OCI-LY3 (cell line): ENCODE measurements at regions not wholly inside any gene's neighbourhood (a gene's known extent, or its start where the extent isn't known, plus 50 kb on each side); places are given as distances from the start of the nearest gene placed in this dataset.

ENCODE experiments used
- H2AFZ ChIP-seq: fragments of 200-600, 300-600 bp; shearing (Covaris generic); 2 replicates; pipeline ENCODE4 v1.6.0; 2014; ENCODE audit warnings: antibody characterized with exemption, low read depth, low read length
- H3K27ac ChIP-seq: fragments of 200-600, 300-600 bp; sonication (generic); 2 replicates; pipeline ENCODE4 v1.5.1; 2014; ENCODE audit warnings: mild to moderate bottlenecking, low read length, moderate library complexity, mixed read lengths
- H3K27me3 ChIP-seq: fragments of 200-600, 300-600 bp; sonication (generic); 2 replicates; pipeline ENCODE4 v1.6.1; 2014; ENCODE audit warnings: low read depth, low read length, mixed read lengths
- H3K36me3 ChIP-seq: fragments of 200-600, 300-600 bp; sonication (generic); replicated peaks from 2 replicates; pipeline ENCODE3; 2014; ENCODE audit warnings: low read depth, low read length, mixed read lengths
- H3K4me1 ChIP-seq: fragments of 300-600, 200-600 bp; sonication (generic); 2 replicates; pipeline ENCODE4 v1.6.1; 2014; ENCODE audit warnings: low read length, mixed read lengths
- H3K4me2 ChIP-seq: fragments of 200-600, 300-600 bp; sonication (generic); 2 replicates; pipeline ENCODE4 v1.6.1; 2014; ENCODE audit warnings: low read length, mixed read lengths
- H3K4me3 ChIP-seq: fragments of 300-600, 200-600 bp; sonication (generic); 2 replicates; pipeline ENCODE4 v1.5.1; 2014; ENCODE audit warnings: antibody characterized with exemption, mild to moderate bottlenecking, low read length, moderate library complexity
- H3K79me2 ChIP-seq: fragments of 300-600, 200-600 bp; shearing (Covaris generic); 2 replicates; pipeline ENCODE4 v1.6.1; 2014; ENCODE audit warnings: mild to moderate bottlenecking, low read length, mixed read lengths
- H3K9ac ChIP-seq: fragments of 300-600, 200-600 bp; shearing (Covaris generic); 2 replicates; pipeline ENCODE4 v1.6.0; 2014; ENCODE audit warnings: mild to moderate bottlenecking, low read length, moderate library complexity
- H3K9me3 ChIP-seq: fragments of 200-600, 300-600 bp; shearing (Covaris generic); 2 replicates; pipeline ENCODE4 v1.6.1; 2014; ENCODE audit warnings: low read length, mixed read lengths; ENCODE audit not compliant: insufficient read depth
- H4K20me1 ChIP-seq: fragments of 200-600, 300-600 bp; sonication (generic); 2 replicates; pipeline ENCODE4 v1.6.1; 2016; ENCODE audit warnings: low read length, mixed read lengths; ENCODE audit not compliant: insufficient read depth
- EZH2phosphoT487 ChIP-seq: fragments of 200-600 bp; shearing (Covaris generic); IDR thresholded peaks from 2 replicates; pipeline ENCODE4 v1.6.1; 2018; ENCODE audit warnings: antibody characterized with exemption, mixed run types, low read depth
- TF ChIP-seq, protein P1 (sequence below): fragments of 200-600, 300-600 bp; sonication (generic); IDR thresholded peaks from 2 replicates; pipeline ENCODE4 v1.5.1; 2014; ENCODE audit warnings: antibody characterized with exemption, low read length, low read depth

DNA sequence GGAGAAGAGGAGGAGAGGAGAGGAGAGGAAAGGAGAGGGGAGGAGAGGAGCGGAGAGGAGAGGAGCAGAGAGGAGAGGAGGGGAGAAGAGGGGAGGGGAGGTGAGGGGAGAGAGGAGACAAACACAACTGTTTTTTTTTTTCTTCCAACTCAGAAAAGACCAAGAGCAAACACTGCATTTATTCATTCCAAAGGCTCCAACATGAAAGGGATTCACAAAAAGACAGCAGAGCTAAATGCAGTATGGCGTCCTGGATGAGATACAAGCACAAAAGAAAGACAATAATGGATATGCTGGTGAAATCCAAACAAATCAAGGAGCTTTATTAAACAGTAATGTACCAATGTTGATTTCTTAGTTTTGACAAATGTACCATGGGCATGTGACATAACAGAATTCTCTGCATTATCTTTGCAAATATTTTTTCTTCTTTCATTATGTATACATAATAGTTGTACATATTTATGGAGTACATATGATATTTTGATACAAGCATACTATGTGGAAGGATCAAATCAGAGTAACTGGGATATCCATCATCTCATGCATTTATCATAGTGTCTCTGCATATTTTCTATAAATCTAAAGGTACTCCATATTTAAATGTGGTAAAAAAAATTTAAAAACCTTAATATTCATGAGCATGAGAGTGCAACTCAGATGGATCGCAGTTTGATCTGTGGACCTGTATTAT is 204.6 kb downstream of the CBLN4 start:
- H3K27ac ChIP-seq = no peak overlapping the region
- no peak overlapping the region for H3K4me2 ChIP-seq
- no peaks in the 10 kb centered on the region for H3K9me3 ChIP-seq
- no peaks in the 10 kb centered on the region for H3K4me1 ChIP-seq
- H3K36me3 ChIP-seq = no peaks in the 10 kb centered on the region
- H4K20me1 ChIP-seq = no peaks in the 10 kb centered on the region
- H3K27me3 ChIP-seq = no peaks in the 10 kb centered on the region
- no peak overlapping the region for H3K9ac ChIP-seq
- no peak for TF ChIP-seq EZH2phosphoT487
- TF ChIP-seq, protein P1, sequence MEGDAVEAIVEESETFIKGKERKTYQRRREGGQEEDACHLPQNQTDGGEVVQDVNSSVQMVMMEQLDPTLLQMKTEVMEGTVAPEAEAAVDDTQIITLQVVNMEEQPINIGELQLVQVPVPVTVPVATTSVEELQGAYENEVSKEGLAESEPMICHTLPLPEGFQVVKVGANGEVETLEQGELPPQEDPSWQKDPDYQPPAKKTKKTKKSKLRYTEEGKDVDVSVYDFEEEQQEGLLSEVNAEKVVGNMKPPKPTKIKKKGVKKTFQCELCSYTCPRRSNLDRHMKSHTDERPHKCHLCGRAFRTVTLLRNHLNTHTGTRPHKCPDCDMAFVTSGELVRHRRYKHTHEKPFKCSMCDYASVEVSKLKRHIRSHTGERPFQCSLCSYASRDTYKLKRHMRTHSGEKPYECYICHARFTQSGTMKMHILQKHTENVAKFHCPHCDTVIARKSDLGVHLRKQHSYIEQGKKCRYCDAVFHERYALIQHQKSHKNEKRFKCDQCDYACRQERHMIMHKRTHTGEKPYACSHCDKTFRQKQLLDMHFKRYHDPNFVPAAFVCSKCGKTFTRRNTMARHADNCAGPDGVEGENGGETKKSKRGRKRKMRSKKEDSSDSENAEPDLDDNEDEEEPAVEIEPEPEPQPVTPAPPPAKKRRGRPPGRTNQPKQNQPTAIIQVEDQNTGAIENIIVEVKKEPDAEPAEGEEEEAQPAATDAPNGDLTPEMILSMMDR = no peak
- H3K79me2 ChIP-seq = no peaks in the 10 kb centered on the region
- H3K4me3 ChIP-seq = no peak overlapping the region
- no peak overlapping the region for H2AFZ ChIP-seq

- no peaks in the 10 kb centered on the region for H3K79me2 ChIP-seq
- H2AFZ ChIP-seq = peak overlapping the region; percentile 93
Observed at GRCh38 chr20:55793986-55794385, 211.3 kb downstream of the CBLN4 start.

DNA sequence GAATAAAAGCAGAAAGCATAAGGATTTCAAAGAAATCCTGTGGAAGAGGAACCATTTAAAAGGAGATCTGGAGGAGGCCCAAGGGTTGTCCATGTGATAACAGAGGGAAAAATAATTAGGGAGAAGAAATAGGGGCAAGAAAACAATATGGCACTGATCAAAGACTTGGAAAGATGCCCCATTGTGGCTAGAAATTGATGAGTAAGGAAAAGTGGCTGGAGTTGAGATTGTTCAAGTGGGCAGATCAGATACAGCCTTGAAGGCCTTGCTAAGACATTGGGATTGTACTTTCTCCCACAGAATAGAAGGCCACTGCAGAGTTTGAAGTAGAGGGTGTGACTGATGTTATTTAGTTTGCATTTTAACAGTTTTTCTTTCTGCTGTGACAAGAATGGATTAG is 213.3 kb downstream of the CBLN4 start:
- Histone ChIP-seq H3K4me1 (peaks cover 61% of the 10 kb centered on the region), H4K20me1 (no peaks in the 10 kb centered on the region), H3K9ac (no peak overlapping the region), H3K9me3 (peaks cover 7% of the 10 kb centered on the region; the same call in 1 of the 2 replicates), H2AFZ (no peak overlapping the region), H3K36me3 (peaks cover 18% of the 10 kb centered on the region), H3K27ac (no peak overlapping the region), H3K79me2 (no peaks in the 10 kb centered on the region), H3K4me3 (no peak overlapping the region), H3K27me3 (no peaks in the 10 kb centered on the region), H3K4me2 (no peak overlapping the region)
- no peak for TF ChIP-seq EZH2phosphoT487
- TF ChIP-seq, protein P1 = no peak

More at GRCh38 chr20:55793986-55794385, 211.3 kb downstream of the CBLN4 start:
- no peaks in the 10 kb centered on the region for H3K27me3 ChIP-seq
- peaks cover 7% of the 10 kb centered on the region; the same call in 1 of the 2 replicates for H3K9me3 ChIP-seq
- peaks cover 18% of the 10 kb centered on the region for H3K36me3 ChIP-seq
- TF ChIP-seq, protein P1 = no peak
- no peak for TF ChIP-seq EZH2phosphoT487
- H3K4me2 ChIP-seq = peak overlapping the region; percentile 59
- H3K4me3 ChIP-seq = peak overlapping the region; percentile 20
- peak overlapping the region; percentile 59 for H3K27ac ChIP-seq
- H3K9ac ChIP-seq = peak overlapping the region; percentile 41
- H4K20me1 ChIP-seq = no peaks in the 10 kb centered on the region
- H3K4me1 ChIP-seq = peaks cover 48% of the 10 kb centered on the region

DNA sequence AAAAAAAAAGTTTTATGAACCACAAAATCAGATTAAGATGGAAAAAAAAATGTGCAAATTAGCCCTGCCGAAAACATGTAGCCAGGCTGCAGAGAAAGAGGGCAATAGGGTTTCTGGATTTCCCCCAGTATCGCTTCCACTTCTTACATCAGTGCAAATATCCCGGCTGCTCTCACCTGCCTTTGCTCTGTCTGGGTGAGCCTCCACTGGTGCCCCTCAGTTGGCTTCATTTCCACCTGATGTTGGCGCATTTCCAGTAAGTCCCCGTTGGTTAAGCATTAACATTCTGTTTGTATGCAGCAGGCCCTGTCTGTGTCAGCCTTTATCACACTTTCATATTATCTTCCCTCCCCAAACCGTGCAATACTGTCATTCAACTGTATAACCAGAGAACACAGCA is 215.1 kb downstream of the CBLN4 start:
- H2AFZ ChIP-seq = peak overlapping the region; percentile 64; the same call in 1 of the 2 replicates
- peak overlapping the region; percentile 91 for H3K27ac ChIP-seq
- H3K9me3 ChIP-seq = peaks cover 7% of the 10 kb centered on the region; the same call in 1 of the 2 replicates
- H3K4me2 ChIP-seq = peak overlapping the region; percentile 86
- peaks cover 18% of the 10 kb centered on the region for H3K36me3 ChIP-seq
- H3K9ac ChIP-seq = peak overlapping the region; percentile 66
- H3K4me1 ChIP-seq = peaks cover 62% of the 10 kb centered on the region
- H3K79me2 ChIP-seq = no peaks in the 10 kb centered on the region
- no peaks in the 10 kb centered on the region for H3K27me3 ChIP-seq
- H4K20me1 ChIP-seq = no peaks in the 10 kb centered on the region
- H3K4me3 ChIP-seq = peak overlapping the region; percentile 65
- TF ChIP-seq, protein P1 = no peak
- no peak for TF ChIP-seq EZH2phosphoT487
